CD4-positive, alpha-beta T cell treated with Interleukin-6 for 4 hours (primary cell): ENCODE measurements at regions not wholly inside any gene's neighbourhood (a gene's known extent, or its start where the extent isn't known, plus 50 kb on each side); places are given as distances from the start of the nearest gene placed in this dataset.
"Not testable (repeated sequence)": the region's sequence is repeated elsewhere in the genome, so short reads cannot be mapped to it uniquely, and the experiment has no call there.

Experiments used
- DNase-seq: peaks from one replicate; pipeline ENCODE4 v3.0.0-alpha.2; 2020; ENCODE audit warnings: mixed read lengths

DNA sequence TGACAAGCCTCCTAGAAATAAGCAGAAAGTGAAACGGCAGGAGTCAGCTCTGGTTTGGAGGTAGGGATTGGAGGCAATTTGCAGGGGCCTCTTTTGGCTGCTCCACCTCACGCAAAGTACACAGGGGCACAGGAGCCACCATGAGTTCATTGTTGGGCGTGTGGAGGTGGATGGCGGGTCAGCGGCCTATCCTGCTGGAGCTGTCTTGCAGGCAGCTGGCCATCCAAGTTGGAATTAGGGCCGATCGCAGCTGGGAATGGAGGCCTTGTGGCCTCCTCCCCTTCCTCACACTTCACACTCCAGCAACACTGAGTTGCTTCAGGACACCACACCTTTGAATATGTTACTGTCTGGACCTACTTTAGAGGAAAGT, 171.5 kb downstream of the MYCN start:
- DNase-seq: no peak

DNA sequence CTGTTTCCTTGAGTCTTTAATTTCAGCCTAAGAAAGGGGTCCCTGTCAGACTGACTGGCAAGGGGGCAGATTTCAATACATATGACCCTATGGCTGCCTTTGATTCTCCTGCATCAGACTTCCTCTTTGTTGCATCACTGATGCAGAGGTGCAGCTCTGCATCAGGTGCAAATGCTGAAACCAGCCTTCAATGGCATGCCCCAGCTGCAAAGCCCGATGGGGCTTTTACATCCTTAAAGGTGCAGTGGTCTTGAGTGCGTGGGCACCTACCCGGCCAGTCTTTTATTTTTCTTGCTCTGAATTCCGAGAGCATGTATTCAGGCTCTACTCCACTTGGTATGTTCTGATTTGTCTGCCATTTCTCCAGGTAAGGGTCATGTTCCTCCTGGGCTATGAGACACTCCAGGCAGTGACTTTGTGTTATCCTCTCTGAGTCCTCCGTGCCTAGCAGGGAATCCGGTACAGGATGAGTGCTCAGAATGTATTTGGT, 169.5 kb downstream of the MYCN start:
- no peak for DNase-seq

DNA sequence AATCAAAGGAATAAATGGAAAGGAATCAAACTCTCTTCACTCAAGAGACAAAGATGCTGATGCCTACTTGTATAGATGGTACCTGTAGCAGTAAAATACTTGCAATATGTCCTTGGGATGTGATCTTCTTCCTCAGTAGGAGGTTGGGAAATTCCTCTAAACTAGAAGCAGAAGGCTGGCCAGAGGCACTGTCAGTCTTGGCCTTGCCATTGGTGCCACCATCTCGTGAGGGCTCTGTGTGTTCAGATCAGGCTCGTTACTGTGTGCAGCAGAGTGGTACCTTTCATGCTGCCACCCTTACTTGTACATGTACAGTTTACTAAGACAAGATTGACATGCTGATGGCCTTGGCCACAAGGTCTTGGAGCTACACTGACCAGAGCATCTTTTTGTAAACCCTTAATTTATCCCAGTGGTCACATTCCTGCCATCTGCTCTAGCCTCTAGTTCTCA, 169.0 kb downstream of the MYCN start:
- no peak for DNase-seq

DNA sequence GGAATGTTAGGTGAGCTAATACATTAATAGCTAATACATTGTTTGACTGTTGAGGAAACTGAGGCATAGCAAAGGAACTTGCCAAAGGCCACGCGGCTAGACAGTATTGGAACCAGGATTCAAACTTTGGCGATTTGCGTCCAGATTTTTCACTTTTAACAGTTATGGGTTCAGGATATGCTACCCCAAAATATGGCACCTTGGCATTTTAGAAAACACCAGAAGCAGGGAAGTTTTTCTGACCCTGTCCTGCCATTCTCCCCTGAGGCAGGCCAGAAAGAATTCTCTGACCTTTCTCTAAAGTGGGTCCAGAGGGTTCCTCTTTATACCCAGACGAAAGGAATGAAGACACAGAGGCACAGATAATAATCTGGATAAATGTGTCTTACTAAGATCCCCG, 166.9 kb downstream of the MYCN start:
- DNase-seq: no peak

DNA sequence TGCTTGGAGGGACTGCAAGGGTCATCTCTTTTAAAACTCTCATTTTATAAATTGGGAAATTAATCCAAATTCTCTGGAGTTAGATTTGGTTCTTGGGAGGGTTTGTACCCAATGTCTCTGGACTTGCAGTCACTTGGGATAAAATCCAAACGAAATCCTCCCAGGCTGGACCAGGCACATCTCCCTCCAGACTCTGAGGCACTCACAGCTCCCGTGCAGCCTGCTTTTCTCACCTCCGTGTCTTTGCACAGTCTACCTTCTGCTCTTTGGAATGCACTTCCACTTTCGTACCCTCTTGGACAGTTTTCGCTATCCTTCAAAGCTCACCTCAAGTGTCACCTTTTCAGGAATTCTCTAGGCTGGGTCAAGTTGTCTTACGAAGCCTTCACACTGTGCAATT, 166.3 kb downstream of the MYCN start:
- no peak for DNase-seq

DNA sequence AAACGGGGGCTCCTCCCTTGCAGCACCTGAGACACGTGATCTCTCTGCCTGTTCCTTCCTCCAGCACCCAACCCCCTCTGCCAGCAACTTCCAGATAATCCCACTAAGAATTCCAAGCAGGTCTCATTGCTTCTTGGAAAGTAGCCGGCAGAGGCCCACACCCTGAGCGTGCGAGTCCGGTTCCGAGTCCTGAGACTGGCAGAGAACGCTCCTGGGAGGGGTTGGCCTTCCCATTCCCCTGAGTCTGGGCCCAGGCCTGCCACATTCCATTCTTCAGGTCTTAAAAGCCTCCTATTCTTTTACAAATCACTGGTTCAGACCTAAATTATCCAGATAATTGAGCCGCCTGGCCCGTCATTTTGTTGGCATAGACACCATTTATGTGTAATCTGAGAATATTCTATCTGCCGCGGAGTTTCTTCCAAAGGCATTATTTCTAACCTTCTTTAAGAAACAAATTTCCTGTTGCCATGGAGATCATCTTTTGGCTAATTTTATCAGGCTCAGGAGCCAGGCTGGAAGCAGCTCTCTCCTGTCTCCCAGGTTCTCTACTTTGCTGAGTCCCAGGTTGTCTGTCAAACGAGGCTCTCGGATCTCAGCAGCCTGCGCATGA, 165.4 kb downstream of the MYCN start:
- DNase-seq: no peak

DNA sequence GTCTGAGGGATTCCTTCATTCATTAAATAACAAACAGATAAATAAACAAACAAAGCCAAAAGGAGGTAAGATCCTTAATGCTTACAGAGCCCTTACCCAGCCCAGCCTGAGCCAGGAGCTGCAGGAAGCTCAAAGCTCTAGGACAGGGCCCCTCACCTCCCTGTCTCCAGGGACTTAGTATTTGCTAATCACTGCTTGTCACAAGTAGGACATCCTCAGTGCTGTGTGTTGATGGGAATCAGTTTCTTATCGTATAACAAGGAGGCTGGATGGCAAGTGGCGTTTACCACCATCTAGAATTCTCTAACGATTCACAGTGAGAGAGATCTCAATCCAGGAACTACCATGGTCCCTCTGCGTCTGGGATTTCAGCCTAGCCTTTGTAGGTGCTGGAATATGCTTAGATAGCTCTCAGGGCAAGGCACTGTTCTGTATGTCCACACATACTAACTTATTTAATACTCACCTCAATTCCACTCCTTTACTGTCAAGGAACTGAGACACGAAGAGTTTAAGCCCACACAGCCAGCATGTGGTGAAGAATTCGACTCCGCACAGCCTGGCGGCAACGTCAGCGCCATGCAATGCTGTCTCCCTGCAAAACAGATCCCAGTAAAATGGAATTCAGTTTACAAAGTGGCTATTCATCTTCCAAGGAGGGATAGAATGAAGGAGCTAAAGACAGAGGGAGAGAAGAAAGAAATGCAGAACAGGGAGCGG, 164.8 kb downstream of the MYCN start:
- DNase-seq: no peak

DNA sequence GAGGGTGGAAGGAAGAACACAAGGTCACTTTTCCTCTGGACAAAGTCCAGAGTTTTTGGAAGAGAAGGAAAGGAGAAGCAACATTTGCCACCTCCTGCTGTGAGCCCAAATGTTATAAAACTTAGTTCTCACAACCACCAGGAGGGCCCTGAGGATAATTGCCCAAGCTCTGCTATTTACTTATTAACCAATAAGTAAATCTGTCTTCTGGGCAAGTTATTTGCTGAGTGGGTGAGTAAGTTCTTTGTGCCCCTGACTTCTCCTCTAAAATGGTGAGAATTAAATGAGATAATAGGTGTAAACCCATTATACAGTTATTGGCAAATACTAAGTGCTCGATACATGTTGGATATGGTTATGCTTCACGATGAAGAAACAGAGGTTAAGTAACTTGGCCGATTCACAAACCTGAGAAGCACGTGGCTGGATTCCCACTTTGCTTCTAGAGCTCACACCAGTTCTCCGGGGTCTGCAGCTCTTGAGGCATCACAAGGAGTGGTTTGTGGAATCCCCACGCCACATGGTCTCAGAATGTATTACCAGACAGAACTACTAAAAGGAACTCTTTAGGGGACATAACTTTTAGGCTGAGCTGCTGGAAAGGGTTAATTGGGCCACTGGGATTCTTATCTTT, 164.1 kb downstream of the MYCN start:
- no peak for DNase-seq

DNA sequence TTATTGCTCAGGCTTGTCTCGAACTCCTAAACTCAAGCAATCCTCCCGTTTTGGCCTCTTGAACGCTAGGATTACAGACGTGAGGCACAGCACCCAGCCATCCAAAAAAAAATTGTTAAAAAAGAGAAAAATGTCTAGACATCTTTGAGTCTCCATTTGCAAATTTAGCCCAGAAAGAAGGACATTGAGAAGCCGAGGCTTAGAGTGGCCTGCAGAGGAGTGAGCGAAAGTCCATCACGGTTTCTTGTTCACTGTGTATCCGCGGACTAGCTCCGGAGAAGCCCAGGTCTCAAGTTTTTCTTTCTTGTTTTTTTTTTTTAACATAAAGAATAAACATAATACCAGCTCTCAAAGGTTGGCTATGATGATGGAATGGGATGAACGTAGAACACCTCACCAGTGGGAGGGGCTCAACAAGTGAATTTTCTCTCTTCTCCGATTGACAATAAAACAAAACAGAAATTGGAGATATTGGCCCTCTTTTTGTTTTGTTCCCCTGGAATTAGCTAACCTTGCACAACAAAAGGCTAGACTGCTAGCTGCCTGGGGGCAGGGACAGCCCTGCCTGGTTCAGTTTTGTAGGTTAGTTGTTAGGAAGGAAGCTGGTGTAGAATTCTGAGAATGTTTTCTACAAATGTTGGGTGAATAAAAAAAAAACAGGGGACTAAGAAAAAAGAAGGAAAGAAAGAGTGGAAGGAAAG, 163.4 kb downstream of the MYCN start:
- no peak for DNase-seq

DNA sequence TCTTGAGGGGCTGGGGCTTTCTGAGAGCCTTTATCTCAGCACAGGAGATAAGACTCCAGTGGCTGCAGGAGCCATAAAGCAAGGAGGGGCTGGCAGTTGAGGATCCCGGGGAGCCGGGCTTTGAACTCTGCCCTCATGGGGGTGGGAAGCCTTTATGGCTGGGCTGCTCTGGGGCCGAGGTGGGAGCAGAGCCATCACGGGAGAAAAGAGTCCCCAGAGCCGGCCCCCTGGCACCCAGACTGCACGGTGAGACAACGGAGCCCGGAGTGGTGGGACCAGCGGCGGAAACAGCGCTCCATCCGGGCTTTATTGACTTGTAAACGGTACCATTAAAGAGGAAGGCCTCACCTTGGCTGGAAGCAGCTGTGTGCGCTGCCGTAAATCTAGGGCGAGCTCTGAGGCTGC, 162.6 kb downstream of the MYCN start:
- no peak for DNase-seq

DNA sequence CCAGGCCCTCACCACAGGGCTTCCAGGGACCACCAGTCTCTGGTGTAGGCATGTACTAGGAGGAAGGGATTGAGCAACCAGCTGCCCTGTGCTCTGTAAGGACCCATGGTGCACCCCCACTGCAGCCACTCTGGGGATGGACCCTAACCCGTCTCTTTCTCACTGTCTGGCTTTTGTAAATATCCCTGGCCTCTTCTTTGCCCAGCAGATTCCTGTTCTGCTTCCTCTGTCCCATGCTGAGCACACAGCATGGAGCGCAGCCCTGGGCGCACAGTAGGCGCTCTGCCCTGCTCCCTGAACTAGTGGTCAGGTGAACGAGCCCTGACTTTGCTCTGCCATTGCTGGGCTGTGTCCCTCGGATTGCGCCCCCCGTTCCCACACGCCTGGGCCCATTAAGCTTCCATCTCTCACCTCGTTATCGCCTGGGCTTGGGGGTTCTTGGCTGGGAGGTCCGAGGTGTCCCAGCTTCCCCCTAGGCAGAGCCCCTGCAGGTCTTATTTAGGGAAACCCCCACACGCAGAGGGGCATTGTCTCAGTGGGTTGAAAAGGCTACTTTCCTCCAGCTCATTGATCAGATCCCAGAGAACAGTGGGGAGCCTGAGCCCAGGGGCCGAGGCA, 162.1 kb downstream of the MYCN start:
- no peak for DNase-seq

DNA sequence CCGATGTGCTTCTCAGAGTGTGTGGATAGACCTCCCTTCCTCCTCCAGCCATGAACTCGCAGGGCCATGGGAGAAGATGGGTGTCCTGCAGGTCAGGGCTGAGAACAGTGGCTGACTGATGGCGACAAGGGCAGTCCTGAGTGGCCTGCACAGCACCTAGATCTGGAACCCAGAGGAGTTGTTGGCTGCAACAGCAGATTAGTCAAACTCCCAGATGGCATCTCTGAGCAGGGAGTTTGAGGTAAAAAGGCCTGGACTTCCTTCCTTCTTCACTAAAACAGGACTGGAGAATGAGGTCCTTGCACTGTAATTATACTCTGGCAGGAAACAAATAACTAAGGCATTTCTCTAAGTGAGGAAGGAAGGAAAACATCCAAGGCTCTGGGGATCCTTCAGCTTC, 160.8 kb downstream of the MYCN start:
- no peak for DNase-seq

DNA sequence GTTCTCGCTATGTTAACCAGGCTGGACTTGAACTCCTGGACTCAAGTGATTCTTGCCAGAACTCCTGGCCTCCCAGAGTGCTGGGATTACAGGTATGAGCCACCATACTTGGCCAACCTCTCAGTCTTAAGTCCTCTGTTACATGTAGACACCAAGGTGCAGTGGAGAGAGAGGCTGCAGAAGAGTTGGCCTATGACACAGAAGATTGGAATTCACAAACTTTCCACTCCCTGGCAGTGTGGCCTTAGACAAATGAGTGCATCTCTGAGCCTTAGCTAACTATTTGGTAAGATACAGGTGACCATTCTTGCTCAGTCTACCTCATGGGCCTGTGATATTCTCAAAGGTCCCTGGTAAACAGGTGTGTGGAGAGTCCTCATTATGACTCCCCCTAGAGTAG, 159.7 kb downstream of the MYCN start:
- no peak for DNase-seq

DNA sequence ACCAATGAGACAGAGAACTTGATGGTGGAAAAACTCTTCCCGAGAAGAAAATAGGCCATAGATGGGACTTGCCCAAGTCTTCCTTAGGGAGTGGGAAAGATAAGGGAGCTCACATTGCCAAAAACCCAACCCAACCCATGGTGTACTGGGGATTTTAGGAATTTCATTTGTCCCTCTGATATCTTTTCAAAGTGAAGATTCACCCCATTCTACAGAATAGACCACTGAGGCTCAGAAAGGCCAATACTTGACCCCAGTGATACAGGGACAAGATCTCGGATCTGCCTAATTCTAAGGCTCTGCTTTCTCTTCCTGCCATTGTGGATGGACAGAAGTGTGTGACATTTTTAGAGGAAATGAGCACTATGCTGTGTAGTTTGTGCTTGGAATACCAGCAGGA, 159.0 kb downstream of the MYCN start:
- DNase-seq: no peak

DNA sequence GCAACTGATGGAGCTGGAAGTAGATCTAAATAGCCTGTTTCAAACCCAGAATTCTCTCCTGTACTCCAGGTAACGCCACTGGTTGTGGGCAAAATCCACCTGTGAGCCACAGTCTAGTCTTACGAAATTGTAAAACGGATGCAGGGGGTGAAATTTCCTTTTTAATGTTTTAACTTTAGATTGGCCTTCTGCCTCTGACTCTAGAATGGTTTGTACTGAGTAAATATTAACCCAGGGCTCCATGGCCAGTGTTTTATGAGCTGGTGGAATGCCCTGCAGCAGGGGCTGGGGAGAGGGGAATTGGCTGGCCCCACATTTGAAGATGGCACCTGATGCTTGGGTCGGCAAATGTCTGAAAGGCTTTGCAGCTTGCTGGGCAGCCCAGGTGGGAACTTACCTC, 156.6 kb downstream of the MYCN start:
- DNase-seq: no peak

DNA sequence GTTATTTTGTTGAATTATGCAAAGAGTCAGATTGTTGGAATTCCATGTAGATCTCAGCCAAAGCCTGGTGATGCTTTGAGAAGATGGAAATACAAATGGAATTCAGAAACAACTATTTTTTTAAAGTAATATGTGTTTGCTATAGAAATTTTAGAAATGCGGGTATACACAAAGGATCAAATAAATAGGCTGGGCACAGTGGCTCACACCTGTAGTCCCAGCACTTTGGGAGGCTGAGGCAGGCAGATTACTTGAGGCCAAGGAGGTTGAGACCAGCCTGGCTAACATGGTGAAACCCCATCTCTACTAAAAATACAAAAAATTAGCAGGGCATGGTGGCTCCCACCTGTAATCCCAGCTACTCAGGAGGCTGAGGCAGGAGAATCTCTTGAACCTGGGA, 155.1 kb downstream of the MYCN start:
- not testable (repeated sequence) for DNase-seq

DNA sequence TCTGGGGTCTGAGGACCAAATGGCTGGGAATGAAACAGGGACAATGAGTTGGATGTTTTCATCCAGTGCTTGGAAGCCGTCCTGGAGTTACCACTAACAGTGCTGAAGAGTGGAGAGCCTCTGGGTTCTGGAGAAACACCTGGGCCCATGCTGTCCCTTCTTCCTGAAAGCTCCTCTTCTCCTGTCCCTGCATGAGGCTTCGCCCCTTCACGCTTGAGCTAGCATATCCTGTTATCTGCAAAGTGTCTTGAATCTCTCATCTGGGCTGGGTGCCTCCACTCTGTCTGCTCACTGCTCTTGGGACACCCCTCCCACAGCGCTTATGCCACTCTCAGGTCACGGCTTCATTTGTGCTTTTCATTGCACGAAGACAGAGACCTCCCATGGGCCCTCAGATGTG, 154.5 kb downstream of the MYCN start:
- no peak for DNase-seq

DNA sequence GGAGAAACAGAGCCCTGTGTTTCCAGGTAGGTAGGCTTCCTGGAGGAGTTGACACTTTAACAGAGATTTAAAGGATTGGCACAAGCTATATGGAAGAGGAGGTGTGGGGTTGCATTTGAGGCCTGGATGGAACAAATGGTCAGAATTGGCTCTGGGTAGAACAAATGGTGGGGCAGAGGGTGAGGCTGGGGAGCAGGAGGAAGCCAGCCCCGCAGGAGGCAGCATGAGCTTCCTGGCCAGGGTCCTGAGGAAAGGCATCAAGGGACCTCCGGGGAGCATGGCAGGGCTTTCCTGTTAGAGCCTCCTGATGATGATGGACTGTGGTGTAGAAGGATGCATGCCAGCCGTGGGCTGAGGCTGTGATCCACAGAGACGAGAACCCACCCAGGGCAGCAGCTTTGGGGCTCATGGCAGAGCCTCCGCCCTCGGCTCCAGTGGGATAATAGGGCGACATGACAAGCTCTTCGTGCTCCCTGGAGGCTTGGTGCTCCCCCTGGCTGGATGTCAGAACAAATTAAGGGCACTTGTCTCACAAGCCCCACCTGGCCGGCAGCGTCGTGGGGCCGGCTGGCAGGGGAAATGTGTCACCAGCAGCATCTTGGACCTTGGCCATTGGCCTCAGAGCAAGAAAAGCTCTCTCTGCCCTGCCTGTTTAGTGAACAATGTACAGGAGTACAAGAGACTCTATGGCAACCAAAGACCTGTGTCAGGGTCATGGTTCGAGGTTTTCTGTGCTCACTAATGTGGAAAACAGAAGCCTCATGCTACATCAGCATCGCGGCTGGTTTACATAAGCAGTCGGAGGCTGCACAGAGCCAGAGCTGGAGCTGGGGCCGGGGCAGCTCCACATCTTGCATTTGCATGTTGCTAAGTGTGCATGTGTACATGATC, 153.5 kb downstream of the MYCN start:
- DNase-seq: no peak

DNA sequence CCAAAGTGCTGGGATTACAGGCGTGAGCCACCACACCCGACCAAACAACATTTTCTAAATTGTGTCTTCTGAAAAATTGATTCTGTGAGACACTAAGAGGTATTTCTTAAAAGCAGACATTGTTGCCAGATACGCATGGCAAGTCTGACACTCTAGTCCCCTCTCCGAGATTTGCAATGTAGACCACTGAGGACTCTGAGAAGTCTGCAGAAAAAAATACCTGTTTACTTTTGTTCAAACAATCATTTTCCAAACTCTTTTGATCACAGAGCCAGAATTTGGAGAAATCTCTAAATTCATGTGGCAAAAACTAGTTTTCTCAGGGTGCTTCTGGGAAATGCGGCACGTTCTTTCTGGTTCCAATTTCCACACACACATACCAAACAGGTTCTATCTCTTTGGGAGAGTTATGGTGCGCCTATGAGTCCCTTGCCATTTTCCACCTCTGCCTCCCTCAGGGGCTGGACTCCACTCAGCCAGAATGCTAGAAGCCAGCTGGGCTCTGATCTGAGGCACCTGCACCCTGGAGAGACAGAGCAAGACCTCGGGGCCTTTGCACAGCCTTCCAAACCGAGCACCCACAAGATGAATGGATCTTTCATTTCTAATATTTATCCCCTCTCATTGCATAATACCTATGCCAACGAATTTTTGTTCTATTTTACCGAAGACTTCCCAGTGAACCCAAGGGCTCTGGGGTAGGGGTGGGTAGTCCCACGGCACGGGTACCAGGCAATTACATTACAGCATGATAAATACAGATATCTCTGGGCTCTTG, 152.7 kb downstream of the MYCN start:
- DNase-seq: no peak

DNA sequence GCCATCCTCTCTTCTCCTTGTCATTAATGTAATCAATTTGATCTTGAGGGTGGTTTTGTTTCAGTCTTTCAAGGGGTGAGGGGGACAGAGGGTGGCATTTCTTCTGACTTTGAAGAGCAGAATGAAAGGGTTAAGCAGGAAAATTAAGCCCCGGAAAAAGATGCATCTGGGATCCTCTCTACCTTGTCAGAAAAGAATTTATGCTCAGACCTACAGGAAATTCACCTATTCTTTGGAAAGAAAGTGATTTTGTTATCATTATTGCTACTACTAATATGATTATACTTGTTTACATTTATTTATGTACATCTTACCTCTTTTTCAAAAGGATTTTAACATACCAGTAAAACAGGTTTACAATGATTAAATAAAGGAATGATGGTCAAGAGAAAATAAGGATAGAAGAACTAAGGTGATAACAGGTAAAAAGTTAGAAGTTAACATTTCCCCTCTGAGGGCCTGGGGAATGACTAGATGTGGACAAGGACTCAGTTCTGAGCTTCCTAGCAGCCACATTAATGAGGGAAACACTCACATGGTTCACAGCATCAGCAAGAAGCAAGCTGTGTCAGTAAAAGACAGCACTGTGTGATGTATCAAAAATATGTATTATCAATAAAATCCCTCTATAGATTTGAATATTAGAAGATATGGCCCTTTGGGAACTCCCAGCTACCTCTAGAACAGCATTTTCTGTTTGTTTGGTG, 151.4 kb downstream of the MYCN start:
- DNase-seq: no peak
